ENCODE measurements at regions not wholly inside any gene's neighbourhood (a gene's known extent, or its start where the extent isn't known, plus 50 kb on each side); places are given as distances from the start of the nearest gene placed in this dataset.

GRCh38 chr21:27391990-27392389, 425.1 kb upstream of the ADAMTS5 start:
- TF ChIP-seq, protein P1, sequence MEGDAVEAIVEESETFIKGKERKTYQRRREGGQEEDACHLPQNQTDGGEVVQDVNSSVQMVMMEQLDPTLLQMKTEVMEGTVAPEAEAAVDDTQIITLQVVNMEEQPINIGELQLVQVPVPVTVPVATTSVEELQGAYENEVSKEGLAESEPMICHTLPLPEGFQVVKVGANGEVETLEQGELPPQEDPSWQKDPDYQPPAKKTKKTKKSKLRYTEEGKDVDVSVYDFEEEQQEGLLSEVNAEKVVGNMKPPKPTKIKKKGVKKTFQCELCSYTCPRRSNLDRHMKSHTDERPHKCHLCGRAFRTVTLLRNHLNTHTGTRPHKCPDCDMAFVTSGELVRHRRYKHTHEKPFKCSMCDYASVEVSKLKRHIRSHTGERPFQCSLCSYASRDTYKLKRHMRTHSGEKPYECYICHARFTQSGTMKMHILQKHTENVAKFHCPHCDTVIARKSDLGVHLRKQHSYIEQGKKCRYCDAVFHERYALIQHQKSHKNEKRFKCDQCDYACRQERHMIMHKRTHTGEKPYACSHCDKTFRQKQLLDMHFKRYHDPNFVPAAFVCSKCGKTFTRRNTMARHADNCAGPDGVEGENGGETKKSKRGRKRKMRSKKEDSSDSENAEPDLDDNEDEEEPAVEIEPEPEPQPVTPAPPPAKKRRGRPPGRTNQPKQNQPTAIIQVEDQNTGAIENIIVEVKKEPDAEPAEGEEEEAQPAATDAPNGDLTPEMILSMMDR (IDR thresholded peaks at IDR 0.05): no peak
- TF ChIP-seq POLR2A (IDR thresholded peaks at IDR 0.05): no peak
